ENCODE measurements at regions not wholly inside any gene's neighbourhood (a gene's known extent, or its start where the extent isn't known, plus 50 kb on each side); places are given as distances from the start of the nearest gene placed in this dataset.

DNA sequence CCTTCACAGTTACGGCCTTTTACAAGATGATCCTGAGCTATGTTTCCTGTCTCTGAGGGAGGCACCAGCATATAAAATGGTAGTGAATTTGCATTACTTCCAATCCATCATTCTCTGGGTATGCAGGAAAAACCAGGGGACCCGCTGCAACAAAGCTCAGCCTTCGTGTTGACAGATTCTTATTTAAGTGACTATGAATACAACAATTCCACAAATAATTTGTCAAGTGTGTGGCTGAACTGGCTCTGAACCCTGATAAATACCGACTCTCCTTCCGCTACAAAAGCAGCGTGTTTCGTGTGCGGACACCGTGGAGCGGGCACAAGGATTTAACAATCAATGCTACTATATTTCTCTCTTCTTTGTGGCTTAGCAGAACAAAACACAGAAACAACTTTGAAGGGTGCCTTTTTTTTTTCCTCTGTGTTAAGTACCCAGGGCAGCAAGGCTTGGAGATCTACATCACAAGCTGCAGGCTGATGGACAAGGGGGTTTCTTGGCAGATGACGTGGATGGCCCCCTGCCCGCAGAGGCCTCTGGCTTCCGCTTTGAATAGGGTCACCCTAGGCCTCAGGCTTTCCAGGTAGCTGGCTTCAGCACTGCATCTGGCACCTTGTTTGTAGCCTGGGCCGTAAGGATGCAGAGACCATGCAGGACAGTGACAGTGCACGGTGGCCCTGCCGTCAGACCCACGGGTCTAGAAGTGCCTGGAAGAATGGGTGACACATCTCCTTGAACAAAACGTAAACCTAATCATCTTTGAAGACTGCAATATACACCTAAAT lies 280.5 kb upstream of the TSHZ3 start:
- no peak for DNase-seq (ENCODE audit: extremely low spot score)
- 89% methylated on average over 18 of the region's 18 CpGs for WGBS
- no peaks in the 10 kb centered on the region for H3K36me3 ChIP-seq (ENCODE audit: insufficient read depth)
- H3K4me3 ChIP-seq (ENCODE audit: low read depth, low read length), result no peak overlapping the region
- no peaks in the 10 kb centered on the region for H3K4me1 ChIP-seq (ENCODE audit: insufficient read depth)
- H3K27ac ChIP-seq (ENCODE audit: low read depth), result no peak overlapping the region

DNA sequence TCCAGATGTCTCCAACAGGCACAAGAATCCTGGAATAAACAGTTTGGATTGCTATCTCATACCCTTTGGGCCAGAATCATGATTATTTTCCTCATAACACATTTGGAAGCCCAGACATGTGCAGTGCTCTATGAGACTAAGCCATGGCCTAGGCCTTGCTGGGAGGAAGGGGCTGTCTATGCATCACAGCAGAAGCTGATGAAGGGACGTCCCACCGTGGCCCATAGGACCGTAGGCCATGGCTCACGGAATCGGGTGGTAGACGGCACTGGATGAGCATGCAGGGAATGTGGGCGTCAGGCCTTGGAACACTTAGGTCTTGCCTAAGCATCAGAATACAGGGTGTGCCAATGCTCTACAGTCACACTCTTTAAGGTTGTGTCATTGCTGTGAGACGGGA lies 283.8 kb upstream of the TSHZ3 start:
- no peak for DNase-seq (ENCODE audit: extremely low spot score)
- Histone ChIP-seq H3K4me3 (ENCODE audit: low read depth, low read length) (no peak overlapping the region), H3K27ac (ENCODE audit: low read depth) (no peak overlapping the region), H3K4me1 (ENCODE audit: insufficient read depth) (no peaks in the 10 kb centered on the region), H3K36me3 (ENCODE audit: insufficient read depth) (no peaks in the 10 kb centered on the region)
- 95% methylated on average over 8 of the region's 8 CpGs for WGBS

DNA sequence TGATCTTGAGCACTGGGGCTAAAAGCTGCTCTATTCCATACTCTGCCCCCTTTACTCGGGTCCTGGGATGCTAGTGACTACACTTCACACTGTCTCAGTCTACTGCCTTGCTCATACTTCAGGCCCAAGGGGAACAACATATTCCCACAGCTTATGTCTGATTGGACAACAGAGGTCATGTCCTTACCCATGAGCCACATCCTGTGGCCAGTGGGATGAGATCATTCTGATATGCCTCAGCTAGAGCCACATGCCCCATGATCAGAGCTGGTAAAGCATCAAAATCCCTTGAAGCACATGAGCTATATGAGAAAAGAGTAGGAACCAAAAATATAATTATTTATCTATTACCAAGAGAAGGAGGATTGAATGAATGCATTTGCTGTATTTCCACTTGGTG lies 290.1 kb upstream of the TSHZ3 start:
- DNase-seq (ENCODE audit: extremely low spot score), result no peak
- Histone ChIP-seq H3K27ac (ENCODE audit: low read depth) (no peak overlapping the region), H3K36me3 (ENCODE audit: insufficient read depth) (no peaks in the 10 kb centered on the region), H3K4me3 (ENCODE audit: low read depth, low read length) (no peak overlapping the region), H3K4me1 (ENCODE audit: insufficient read depth) (no peaks in the 10 kb centered on the region)
- 86% methylated on average over 1 of the region's 1 CpG for WGBS

DNA sequence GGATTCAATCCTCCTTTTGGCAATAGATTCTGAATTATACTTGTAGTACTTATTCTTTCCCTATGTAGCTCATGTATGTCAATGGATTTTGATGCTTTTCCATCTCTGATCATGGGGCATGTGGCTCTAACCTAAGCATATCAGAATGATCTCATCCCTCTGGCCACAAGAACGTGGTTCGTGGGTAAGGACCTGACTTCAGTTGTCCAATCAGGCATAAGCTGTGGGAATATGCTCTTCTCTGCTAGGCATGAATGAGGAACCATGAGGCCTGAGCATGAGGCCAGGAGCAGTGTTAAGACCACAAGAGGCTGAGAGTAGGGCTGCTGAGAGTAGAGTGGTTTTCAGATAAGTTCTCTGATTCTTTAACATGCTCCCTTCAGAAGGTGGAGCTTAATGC lies 292.4 kb upstream of the TSHZ3 start:
- no peak overlapping the region for H3K27ac ChIP-seq (ENCODE audit: low read depth)
- H3K4me1 ChIP-seq (ENCODE audit: insufficient read depth), result no peaks in the 10 kb centered on the region
- no peak overlapping the region for H3K4me3 ChIP-seq (ENCODE audit: low read depth, low read length)
- no peak for DNase-seq (ENCODE audit: extremely low spot score)
- no peaks in the 10 kb centered on the region for H3K36me3 ChIP-seq (ENCODE audit: insufficient read depth)
- 82% methylated on average over 2 of the region's 2 CpGs for WGBS

DNA sequence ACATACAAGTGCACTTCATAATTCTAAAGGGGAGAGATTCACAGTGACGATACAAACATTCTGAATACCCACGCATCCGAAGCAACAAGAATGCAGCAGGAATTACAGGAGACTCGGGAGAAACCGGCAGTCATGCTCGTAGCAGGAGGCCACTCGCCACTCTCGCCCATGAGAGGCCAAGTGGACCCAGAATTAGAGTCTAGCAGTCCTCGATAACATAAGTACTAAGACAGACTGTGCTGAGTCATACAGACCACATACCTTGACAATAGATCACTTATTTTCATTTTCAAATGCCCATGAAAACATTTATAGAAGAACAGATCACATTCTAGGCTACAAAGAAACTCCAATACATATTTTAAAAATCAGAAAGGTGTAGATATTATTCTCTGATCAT lies 299.1 kb upstream of the TSHZ3 start:
- WGBS, result 78% methylated on average over 9 of the region's 9 CpGs
- no peak overlapping the region for H3K4me3 ChIP-seq (ENCODE audit: low read depth, low read length)
- no peak overlapping the region for H3K27ac ChIP-seq (ENCODE audit: low read depth)
- no peaks in the 10 kb centered on the region for H3K4me1 ChIP-seq (ENCODE audit: insufficient read depth)
- no peaks in the 10 kb centered on the region for H3K36me3 ChIP-seq (ENCODE audit: insufficient read depth)
- no peak for DNase-seq (ENCODE audit: extremely low spot score)

DNA sequence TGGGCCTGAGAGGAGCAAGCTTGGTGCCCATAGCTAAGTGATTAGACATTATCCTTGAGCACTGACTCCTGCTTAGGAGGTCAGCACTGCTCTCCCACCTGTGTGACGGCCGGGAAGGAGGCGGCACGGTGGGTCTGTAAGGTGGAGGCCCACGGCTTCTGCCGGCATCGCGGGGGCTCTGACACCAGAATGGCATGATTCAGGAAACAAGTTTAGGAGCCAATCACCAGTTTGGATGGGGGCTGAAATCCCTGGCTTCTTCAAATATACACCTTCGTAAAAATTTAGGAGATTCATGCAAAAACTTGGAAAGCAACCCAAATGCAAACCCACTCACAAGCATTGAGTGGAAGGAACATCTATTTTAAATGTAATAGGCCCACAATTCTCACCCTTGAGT lies 307.3 kb upstream of the TSHZ3 start:
- H3K4me1 ChIP-seq (ENCODE audit: insufficient read depth), result no peaks in the 10 kb centered on the region
- WGBS, result 95% methylated on average over 9 of the region's 9 CpGs
- H3K4me3 ChIP-seq (ENCODE audit: low read depth, low read length), result no peak overlapping the region
- H3K27ac ChIP-seq (ENCODE audit: low read depth), result no peak overlapping the region
- no peak for DNase-seq (ENCODE audit: extremely low spot score)
- no peaks in the 10 kb centered on the region for H3K36me3 ChIP-seq (ENCODE audit: insufficient read depth)

DNA sequence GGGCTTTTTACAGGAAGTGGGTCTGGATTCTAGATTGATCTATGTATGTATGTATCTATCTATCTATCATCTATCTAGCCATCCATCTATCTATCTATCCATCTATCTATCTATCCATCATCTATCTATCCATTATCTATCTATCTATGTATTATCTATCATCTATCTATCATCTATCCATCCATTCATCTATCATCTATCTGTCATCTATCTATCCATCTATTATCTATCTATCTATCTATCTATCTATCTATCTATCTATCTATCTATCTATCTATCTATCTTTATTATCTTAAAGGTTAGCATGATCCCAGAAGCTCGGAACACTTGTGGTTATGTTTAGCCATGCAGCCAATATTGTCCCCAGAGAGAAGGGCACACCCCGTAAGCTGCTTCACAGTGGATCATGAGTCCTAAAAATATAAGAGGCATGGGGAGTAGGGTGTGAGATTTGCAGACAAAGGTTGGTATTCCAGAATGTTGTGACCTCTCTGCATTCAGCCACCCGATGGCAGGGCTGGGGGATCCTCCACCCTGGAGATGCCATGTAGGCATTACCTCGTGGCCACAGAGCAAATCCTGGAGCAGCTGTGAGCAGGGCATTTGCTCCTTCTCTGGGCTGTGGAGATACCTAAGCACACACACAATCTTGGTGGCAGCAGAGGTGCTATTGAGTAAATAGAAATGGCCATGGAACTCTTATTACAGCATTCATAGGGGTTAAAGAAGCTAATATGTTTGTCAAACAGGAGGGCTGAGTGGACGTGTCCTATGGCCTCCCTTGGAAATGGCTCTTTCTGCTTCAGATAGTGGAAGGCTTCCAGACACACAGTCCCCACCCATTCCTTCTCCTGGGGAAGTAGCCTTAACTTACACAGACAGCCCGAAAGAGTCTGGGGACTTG lies 310.0 kb upstream of the TSHZ3 start:
- no peaks in the 10 kb centered on the region for H3K4me1 ChIP-seq (ENCODE audit: insufficient read depth)
- no peak overlapping the region for H3K27ac ChIP-seq (ENCODE audit: low read depth)
- no peak overlapping the region for H3K4me3 ChIP-seq (ENCODE audit: low read depth, low read length)
- no peak for DNase-seq (ENCODE audit: extremely low spot score)
- WGBS, result 78% methylated on average over 6 of the region's 6 CpGs
- no peaks in the 10 kb centered on the region for H3K36me3 ChIP-seq (ENCODE audit: insufficient read depth)

DNA sequence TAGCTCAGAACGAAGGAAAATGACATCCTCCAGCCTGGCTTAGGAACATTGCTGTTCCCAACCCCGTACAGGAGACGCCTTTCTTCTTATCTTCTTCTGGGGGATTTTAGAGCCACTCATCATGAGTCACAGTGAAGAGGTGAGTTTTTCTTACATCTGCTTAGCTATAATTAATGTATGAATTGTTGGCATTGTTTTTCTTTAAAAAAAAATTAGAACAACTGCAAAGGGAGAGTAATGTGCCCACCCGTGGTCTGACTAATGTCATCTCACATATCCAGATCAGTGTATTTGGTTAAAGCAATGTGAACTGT lies 310.6 kb upstream of the TSHZ3 start:
- Histone ChIP-seq H3K27ac (ENCODE audit: low read depth) (no peak overlapping the region), H3K4me1 (ENCODE audit: insufficient read depth) (no peaks in the 10 kb centered on the region), H3K36me3 (ENCODE audit: insufficient read depth) (no peaks in the 10 kb centered on the region), H3K4me3 (ENCODE audit: low read depth, low read length) (no peak overlapping the region)
- DNase-seq (ENCODE audit: extremely low spot score), result no peak
- WGBS, result 65% methylated on average over 4 of the region's 4 CpGs

DNA sequence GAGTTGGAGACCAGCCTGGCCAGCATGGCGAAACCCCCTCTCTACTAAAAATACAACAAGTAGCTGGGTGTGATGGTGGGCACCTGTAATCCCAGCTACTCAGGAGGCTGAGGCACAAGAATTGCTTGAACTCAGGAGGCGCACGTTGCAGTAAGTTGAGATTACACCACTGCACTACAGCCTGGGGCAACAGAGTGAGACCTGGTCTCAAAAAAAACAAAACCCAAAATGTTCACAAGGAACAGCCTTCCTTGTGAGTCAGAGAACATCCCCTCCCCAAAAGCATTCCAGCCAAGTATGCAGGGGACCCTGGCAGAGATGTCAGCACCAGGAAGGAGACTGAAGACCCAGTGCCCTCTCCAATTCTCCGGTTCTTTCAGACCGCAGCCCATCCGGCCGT lies 314.9 kb upstream of the TSHZ3 start:
- no peaks in the 10 kb centered on the region for H3K36me3 ChIP-seq (ENCODE audit: insufficient read depth)
- DNase-seq (ENCODE audit: extremely low spot score), result no peak
- no peak overlapping the region for H3K27ac ChIP-seq (ENCODE audit: low read depth)
- 85% methylated on average over 7 of the region's 7 CpGs for WGBS
- H3K4me1 ChIP-seq (ENCODE audit: insufficient read depth), result no peaks in the 10 kb centered on the region
- H3K4me3 ChIP-seq (ENCODE audit: low read depth, low read length), result no peak overlapping the region

DNA sequence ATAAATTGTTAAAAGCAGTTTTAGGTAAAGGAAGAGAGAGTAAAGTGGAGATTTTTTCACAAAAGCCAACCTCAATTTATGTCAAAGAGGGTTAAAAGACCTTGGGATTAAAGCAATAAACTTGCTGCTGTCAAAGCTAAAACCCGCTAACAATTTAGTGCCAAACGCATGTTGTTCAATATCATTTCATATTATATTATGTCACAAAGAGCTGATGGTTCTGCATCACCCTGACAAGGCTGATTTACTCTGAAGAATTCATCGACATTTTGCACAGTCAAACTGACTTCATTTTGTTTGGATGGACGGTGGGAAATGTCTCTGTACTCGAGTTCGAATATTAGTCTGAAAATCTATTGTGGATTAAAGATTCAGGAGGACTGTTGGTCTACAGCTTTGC lies 315.8 kb upstream of the TSHZ3 start:
- Histone ChIP-seq H3K36me3 (ENCODE audit: insufficient read depth) (no peaks in the 10 kb centered on the region), H3K4me1 (ENCODE audit: insufficient read depth) (no peaks in the 10 kb centered on the region), H3K27ac (ENCODE audit: low read depth) (no peak overlapping the region), H3K4me3 (ENCODE audit: low read depth, low read length) (no peak overlapping the region)
- no peak for DNase-seq (ENCODE audit: extremely low spot score)
- 88% methylated on average over 6 of the region's 6 CpGs for WGBS

DNA sequence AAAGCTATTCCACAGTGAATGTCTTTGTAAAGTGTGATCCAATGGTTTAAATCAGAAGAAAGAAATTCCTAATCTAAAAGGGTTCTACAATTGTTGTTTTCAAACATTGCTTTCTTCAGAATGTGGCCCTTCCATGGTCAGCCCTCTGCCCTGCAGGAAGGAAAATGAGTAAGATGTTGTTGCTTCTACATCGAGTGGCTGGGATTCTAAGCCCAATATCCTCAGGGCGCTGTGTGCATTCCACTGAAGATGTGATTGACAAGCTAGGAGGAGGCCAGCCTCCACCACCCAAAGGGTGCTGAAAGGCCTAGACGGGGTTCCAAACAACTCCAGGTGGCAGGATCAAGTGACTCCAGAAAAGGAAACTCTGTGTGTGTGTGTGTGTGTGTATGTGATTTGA lies 316.9 kb upstream of the TSHZ3 start:
- DNase-seq (ENCODE audit: extremely low spot score), result no peak
- H3K27ac ChIP-seq (ENCODE audit: low read depth), result no peak overlapping the region
- no peaks in the 10 kb centered on the region for H3K4me1 ChIP-seq (ENCODE audit: insufficient read depth)
- 69% methylated on average over 3 of the region's 3 CpGs for whole genome bisulfite sequencing
- no peaks in the 10 kb centered on the region for H3K36me3 ChIP-seq (ENCODE audit: insufficient read depth)
- no peak overlapping the region for H3K4me3 ChIP-seq (ENCODE audit: low read depth, low read length)

DNA sequence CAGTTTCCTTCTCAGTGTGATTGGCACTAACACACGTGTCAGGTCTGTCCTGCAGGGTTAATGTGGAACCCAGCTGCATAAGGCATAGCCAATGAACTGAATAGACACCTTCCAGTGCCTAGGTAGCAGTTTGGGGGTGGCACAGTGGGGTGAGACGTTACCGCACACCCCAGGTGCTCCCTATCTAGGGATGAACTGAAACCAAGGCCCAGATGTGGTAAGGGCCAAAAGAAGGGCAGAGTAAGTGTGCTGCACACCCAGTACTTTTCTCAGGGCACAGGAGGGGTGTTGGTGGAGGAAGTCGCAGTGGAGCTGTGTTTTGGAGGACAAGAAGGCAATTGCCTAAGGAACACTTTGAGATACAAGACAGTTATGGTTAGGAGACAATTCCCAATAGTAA lies 317.9 kb upstream of the TSHZ3 start:
- 93% methylated on average over 4 of the region's 4 CpGs for WGBS
- Histone ChIP-seq H3K36me3 (ENCODE audit: insufficient read depth) (no peaks in the 10 kb centered on the region), H3K27ac (ENCODE audit: low read depth) (no peak overlapping the region), H3K4me1 (ENCODE audit: insufficient read depth) (no peaks in the 10 kb centered on the region), H3K4me3 (ENCODE audit: low read depth, low read length) (no peak overlapping the region)
- no peak for DNase-seq (ENCODE audit: extremely low spot score)

DNA sequence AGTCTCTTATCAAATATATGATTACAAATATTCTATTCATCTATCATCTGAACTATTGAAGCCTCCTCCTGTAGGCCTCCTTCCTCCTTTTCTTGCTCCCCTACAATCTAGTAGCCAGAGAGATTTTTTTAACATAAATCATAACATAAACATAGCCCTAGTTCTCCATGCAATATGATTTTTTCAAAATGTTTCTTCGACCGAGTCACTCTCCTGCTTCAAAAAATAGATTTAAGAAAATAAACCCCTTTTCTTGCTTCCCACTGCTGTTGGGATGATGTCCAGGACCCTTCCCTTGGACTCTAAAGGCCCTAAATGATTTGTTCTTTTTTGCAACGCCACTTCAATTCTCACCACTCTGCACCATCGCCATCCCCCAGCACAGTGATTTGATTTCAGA lies 319.7 kb upstream of the TSHZ3 start:
- Histone ChIP-seq H3K4me1 (ENCODE audit: insufficient read depth) (no peaks in the 10 kb centered on the region), H3K36me3 (ENCODE audit: insufficient read depth) (no peaks in the 10 kb centered on the region), H3K4me3 (ENCODE audit: low read depth, low read length) (no peak overlapping the region), H3K27ac (ENCODE audit: low read depth) (no peak overlapping the region)
- DNase-seq (ENCODE audit: extremely low spot score), result no peak
- 82% methylated on average over 4 of the region's 4 CpGs for WGBS

DNA sequence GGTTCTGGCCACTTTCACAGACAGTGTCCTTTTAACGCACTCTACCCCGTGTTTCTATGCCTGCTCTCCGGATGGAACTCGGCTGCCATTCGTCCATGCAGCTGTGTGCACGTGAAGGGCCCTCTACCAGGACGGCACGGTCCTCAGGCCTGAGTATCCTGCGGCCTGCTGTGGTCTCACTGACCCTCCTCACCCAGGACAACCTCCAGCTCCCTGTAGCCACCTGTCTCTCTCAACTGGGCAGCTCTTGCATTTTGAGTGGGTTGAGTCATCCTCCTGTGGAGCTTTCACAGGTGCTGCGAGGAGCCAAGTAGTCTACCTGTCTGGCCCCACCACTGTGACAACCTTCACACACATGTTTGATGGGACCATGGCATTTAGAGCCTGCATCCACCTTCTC lies 321.7 kb upstream of the TSHZ3 start:
- H3K4me1 ChIP-seq (ENCODE audit: insufficient read depth), result no peaks in the 10 kb centered on the region
- no peak overlapping the region for H3K27ac ChIP-seq (ENCODE audit: low read depth)
- no peaks in the 10 kb centered on the region for H3K36me3 ChIP-seq (ENCODE audit: insufficient read depth)
- no peak for DNase-seq (ENCODE audit: extremely low spot score)
- H3K4me3 ChIP-seq (ENCODE audit: low read depth, low read length), result no peak overlapping the region
- 95% methylated on average over 10 of the region's 10 CpGs for WGBS

Measured in urinary bladder (tissue), 3 donors.